SJSA1 (cell line): ENCODE measurements at regions not wholly inside any gene's neighbourhood (a gene's known extent, or its start where the extent isn't known, plus 50 kb on each side); places are given as distances from the start of the nearest gene placed in this dataset.
"Not testable (repeated sequence)": the region's sequence is repeated elsewhere in the genome, so short reads cannot be mapped to it uniquely, and the experiment has no call there.

Source experiments
- DNase-seq, 2 experiments: peaks; one replicate each; pipeline ENCODE4 v3.0.0-alpha.2; 2015 to 2020; ENCODE audit warnings: low spot score in 2 of 2, low read depth in 1 of 2
- H3K27ac ChIP-seq: fragments of 250-450 bp; sonication (Bioruptor Pico); 2 replicates; pipeline ENCODE4 v1.5.1; 2020; ENCODE audit warnings: mild to moderate bottlenecking, moderate library complexity
- H3K27me3 ChIP-seq: fragments of 250-450 bp; sonication (Bioruptor Pico); replicated peaks from 2 replicates; pipeline ENCODE4 v1.5.1; 2020; ENCODE audit warnings: mild to moderate bottlenecking, moderate library complexity
- H3K36me3 ChIP-seq: fragments of 250-450 bp; sonication (Bioruptor Pico); 2 replicates; pipeline ENCODE4 v1.5.1; 2020; ENCODE audit warnings: mild to moderate bottlenecking
- H3K4me1 ChIP-seq: fragments of 250-450 bp; sonication (Bioruptor Pico); replicated peaks from 2 replicates; pipeline ENCODE4 v1.6.1; 2021; ENCODE audit warnings: mild to moderate bottlenecking
- H3K4me3 ChIP-seq: fragments of 250-450 bp; sonication (Bioruptor Pico); 2 replicates; pipeline ENCODE4 v1.5.1; 2020; ENCODE audit warnings: mild to moderate bottlenecking
- H3K9me3 ChIP-seq: fragments of 250-450 bp; sonication (Bioruptor Pico); replicated peaks from 2 replicates; pipeline ENCODE4 v1.5.1; 2020; ENCODE audit warnings: mild to moderate bottlenecking

- Histone ChIP-seq H3K27me3 (0 out of 2 replicates have a peak, but pooled peaks cover 2% of the 10 kb centered on the region), H3K4me3 (no peak overlapping the region), H3K27ac (no peak overlapping the region), H3K4me1 (no peaks in the 10 kb centered on the region), H3K36me3 (no peaks in the 10 kb centered on the region), H3K9me3 (no peaks in the 10 kb centered on the region)
- no peak for DNase-seq
These were observed 71.9 kb upstream of the GRAMD1B start for GRCh38 chr11:123357990-123358827.

GRCh38 chr11:123357353-123357989 lies 72.6 kb upstream of the GRAMD1B start:
- Histone ChIP-seq H3K27ac (no peak overlapping the region), H3K4me1 (no peaks in the 10 kb centered on the region), H3K27me3 (0 out of 2 replicates have a peak, but pooled peaks cover 2% of the 10 kb centered on the region), H3K36me3 (no peaks in the 10 kb centered on the region), H3K4me3 (no peak overlapping the region), H3K9me3 (no peaks in the 10 kb centered on the region)
- no peak for DNase-seq

GRCh38 chr11:123356539-123356938 lies 73.5 kb upstream of the GRAMD1B start:
- Histone ChIP-seq H3K36me3 (no peaks in the 10 kb centered on the region), H3K9me3 (no peaks in the 10 kb centered on the region), H3K4me3 (no peak overlapping the region), H3K4me1 (no peaks in the 10 kb centered on the region), H3K27ac (no peak overlapping the region), H3K27me3 (0 out of 2 replicates have a peak, but pooled peaks cover 2% of the 10 kb centered on the region)
- DNase-seq = no peak

- no peaks in the 10 kb centered on the region for H3K36me3 ChIP-seq
- H3K4me1 ChIP-seq = no peaks in the 10 kb centered on the region
- no peak for DNase-seq
- no peak overlapping the region for H3K27ac ChIP-seq
- H3K9me3 ChIP-seq = no peaks in the 10 kb centered on the region
- H3K27me3 ChIP-seq = 0 out of 2 replicates have a peak, but pooled peaks cover 2% of the 10 kb centered on the region
- H3K4me3 ChIP-seq = no peak overlapping the region
These were observed 75.6 kb upstream of the GRAMD1B start for GRCh38 chr11:123354371-123354975.

GRCh38 chr11:123351375-123351774 lies 78.7 kb upstream of the GRAMD1B start:
- Histone ChIP-seq H3K27ac (no peak overlapping the region), H3K36me3 (no peaks in the 10 kb centered on the region), H3K4me3 (no peak overlapping the region), H3K9me3 (no peaks in the 10 kb centered on the region), H3K4me1 (no peaks in the 10 kb centered on the region), H3K27me3 (no peaks in the 10 kb centered on the region)
- DNase-seq = no peak

- Histone ChIP-seq H3K36me3 (no peaks in the 10 kb centered on the region), H3K27ac (no peak overlapping the region), H3K9me3 (no peaks in the 10 kb centered on the region), H3K4me3 (no peak overlapping the region), H3K27me3 (no peaks in the 10 kb centered on the region), H3K4me1 (no peaks in the 10 kb centered on the region)
- no peak for DNase-seq
These were observed 80.7 kb upstream of the GRAMD1B start for GRCh38 chr11:123349382-123349781.

GRCh38 chr11:123344790-123345357 lies 85.2 kb upstream of the GRAMD1B start:
- Histone ChIP-seq H3K9me3 (no peaks in the 10 kb centered on the region), H3K4me1 (no peaks in the 10 kb centered on the region), H3K27ac (no peak overlapping the region), H3K27me3 (no peaks in the 10 kb centered on the region), H3K36me3 (no peaks in the 10 kb centered on the region), H3K4me3 (no peak overlapping the region)
- no peak for DNase-seq

- H3K4me3 ChIP-seq, H3K27me3 ChIP-seq, H3K27ac ChIP-seq, H3K4me1 ChIP-seq, H3K9me3 ChIP-seq, H3K36me3 ChIP-seq, DNase-seq: not testable (repeated sequence)
These were observed 85.9 kb upstream of the GRAMD1B start for GRCh38 chr11:123344188-123344587.

- Histone ChIP-seq H3K27ac (no peak overlapping the region), H3K4me1 (no peaks in the 10 kb centered on the region), H3K36me3 (no peaks in the 10 kb centered on the region), H3K4me3 (no peak overlapping the region), H3K9me3 (no peaks in the 10 kb centered on the region), H3K27me3 (no peaks in the 10 kb centered on the region)
- DNase-seq = no peak
These were observed 90.9 kb upstream of the GRAMD1B start for GRCh38 chr11:123338997-123339752.

- Histone ChIP-seq H3K27ac (no peak overlapping the region), H3K9me3 (no peaks in the 10 kb centered on the region), H3K4me3 (no peak overlapping the region), H3K4me1 (no peaks in the 10 kb centered on the region), H3K27me3 (no peaks in the 10 kb centered on the region), H3K36me3 (no peaks in the 10 kb centered on the region)
- DNase-seq = no peak
These were observed 91.7 kb upstream of the GRAMD1B start for GRCh38 chr11:123338266-123338800.

GRCh38 chr11:123334925-123335324 lies 95.1 kb upstream of the GRAMD1B start:
- H3K4me1 ChIP-seq = no peaks in the 10 kb centered on the region
- H3K27ac ChIP-seq = no peak overlapping the region
- no peak overlapping the region for H3K4me3 ChIP-seq
- H3K27me3 ChIP-seq = no peaks in the 10 kb centered on the region
- H3K9me3 ChIP-seq = no peaks in the 10 kb centered on the region
- no peaks in the 10 kb centered on the region for H3K36me3 ChIP-seq
- no peak for DNase-seq

- not testable (repeated sequence) for H3K9me3 ChIP-seq, H3K27me3 ChIP-seq, H3K4me1 ChIP-seq, DNase-seq, H3K27ac ChIP-seq, H3K4me3 ChIP-seq, H3K36me3 ChIP-seq
These were observed 97.5 kb upstream of the GRAMD1B start for GRCh38 chr11:123332577-123332976.

GRCh38 chr11:123330948-123331347 lies 99.1 kb upstream of the GRAMD1B start:
- no peak overlapping the region for H3K4me3 ChIP-seq
- no peaks in the 10 kb centered on the region for H3K27me3 ChIP-seq
- no peaks in the 10 kb centered on the region for H3K36me3 ChIP-seq
- DNase-seq = no peak
- no peaks in the 10 kb centered on the region for H3K4me1 ChIP-seq
- H3K9me3 ChIP-seq = no peaks in the 10 kb centered on the region
- H3K27ac ChIP-seq = no peak overlapping the region
